Activated CD8-positive, alpha-beta memory T cell treated with anti-CD3 and anti-CD28 coated beads for 36 hours (primary cell): ENCODE measurements at regions not wholly inside any gene's neighbourhood (a gene's known extent, or its start where the extent isn't known, plus 50 kb on each side); places are given as distances from the start of the nearest gene placed in this dataset.
"Not testable (repeated sequence)": the region's sequence is repeated elsewhere in the genome, so short reads cannot be mapped to it uniquely, and the experiment has no call there.

Experiments
- CTCF ChIA-PET: fragments of 350-600 bp; sonication (Branson Sonifier 250); formaldehyde crosslinking; loops from one replicate; lab custom pipeline; 2021; ENCODE audit warnings: antibody characterized with exemption; lab: Charles Lee
- POLR2A ChIA-PET: fragments of 350-600 bp; sonication (Branson Sonifier 250); formaldehyde crosslinking; loops from one replicate; lab custom pipeline; 2021; ENCODE audit warnings: antibody characterized with exemption; lab: Charles Lee

DNA sequence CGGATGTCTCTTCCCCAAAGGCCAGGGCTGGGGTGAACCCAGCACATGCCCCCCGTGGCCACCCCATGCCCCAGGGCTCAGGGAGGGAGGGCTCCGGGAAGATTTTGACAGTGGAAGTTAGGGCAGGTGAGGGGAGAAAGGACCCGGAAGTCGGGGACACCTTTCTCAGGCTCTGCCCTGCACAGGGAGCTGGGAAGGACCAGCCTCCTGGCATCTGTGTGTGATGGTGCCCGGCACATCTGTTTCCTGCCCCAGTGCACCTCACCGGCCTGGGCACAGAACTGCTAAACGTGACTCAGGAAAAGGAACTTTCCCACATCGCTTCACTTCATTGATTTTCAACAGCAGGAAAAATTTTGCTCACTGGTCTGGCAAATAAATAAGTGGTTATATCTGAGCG, 141.1 kb upstream of the AFDN start:
- ChIA-PET POLR2A (no interaction called here), CTCF (no interaction called here)

DNA sequence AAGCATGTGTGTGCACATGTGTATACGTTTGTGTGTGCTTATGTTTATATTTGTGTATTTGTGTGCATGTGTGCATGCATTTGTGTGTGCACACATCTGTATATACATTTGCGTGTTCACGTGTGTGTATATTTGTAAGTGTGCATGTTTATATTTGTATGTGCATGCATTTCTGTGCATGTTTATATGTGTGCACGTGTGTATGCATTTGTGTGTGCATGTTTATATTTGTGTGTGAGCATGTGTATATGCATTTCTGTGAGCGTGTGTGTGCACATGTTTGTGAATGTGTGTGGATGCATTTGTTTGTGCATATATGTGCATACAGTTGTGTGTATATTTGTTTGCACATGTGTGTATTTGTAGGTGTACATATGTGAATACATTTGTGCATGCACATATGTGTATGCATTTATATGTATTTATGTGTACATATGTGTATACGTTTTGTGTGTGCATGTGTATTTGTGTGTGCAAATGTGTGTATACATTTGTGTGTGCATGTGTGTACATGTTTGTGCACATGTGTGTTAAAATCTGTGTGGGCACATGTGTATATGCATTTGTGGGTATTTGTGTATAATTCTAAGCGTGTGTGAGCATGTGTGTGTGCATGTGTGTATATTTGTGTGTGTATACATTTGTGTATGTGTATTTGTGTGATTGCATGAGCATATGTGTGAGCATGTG, 140.4 kb upstream of the AFDN start:
- ChIA-PET CTCF (no interaction called here), POLR2A (no interaction called here)

DNA sequence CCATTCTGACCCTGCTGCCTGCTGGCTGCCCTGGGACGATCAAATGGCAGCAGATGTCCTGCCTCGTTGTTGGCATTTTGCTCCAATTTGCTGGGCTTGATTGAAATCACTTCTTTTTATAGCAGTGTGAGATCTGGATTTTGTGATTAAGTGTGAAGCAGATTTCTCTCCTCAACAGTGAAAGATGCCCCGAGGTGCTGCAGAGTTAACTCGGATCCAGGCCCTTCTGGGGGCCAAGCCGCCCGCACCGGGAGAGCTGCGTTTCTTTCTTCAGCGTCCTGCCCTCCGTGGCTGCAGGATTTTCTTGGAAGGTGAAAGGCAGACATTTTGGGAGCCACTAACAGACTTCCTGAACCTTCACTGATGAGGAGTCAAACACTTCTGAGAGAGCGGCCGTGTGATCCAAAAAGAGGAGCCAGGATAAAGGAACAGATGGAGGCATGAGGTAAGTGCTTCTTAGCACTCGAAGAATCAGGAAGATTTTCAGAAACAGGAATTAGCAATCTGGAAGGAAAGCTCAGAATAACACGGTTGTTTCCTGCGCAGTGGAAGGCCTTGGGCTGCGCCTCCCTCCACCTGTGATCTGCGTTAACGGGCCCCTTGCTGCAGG, 139.5 kb upstream of the AFDN start:
- POLR2A ChIA-PET = no interaction called here
- CTCF ChIA-PET = no interaction called here

DNA sequence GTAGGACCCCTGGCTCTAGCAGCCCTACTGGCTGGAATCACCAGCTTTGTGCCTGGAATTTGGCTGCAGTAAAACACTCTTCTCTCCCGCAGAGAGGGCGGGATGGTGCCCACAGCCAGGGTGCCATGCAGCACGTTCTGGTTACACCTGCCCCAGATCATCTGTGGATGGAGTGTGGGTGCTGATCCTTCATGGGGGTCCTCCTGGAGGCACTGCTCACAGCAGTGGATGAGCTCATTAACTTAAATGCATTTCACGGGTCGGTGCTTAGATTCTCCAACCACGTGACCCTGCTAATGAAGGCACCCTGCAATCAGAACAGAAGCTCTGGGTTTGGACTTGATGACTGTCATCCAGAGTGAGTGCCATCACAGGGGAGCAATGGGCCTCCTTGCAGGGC, 138.6 kb upstream of the AFDN start:
- ChIA-PET POLR2A (no interaction called here), CTCF (no interaction called here)

DNA sequence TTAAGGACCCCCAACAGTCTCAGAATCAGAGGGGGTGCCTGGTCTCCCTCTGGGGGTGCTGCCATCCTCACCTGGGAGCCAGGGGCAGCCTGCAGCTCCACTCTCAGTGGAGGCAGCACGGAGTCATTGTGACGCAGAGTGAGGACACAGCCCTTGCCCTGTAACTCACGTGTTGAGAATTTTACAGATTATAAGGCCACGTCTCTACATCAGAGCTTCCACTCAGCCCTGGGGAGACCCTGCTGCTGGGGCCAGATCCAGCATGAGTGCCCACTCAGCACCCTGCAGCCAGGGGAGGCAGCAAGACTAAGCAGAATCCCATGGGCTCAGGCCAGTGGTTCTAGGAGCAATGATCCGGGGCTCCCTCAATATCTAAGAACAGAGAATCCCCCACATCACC, 137.4 kb upstream of the AFDN start:
- POLR2A ChIA-PET = no interaction called here
- CTCF ChIA-PET = no interaction called here

DNA sequence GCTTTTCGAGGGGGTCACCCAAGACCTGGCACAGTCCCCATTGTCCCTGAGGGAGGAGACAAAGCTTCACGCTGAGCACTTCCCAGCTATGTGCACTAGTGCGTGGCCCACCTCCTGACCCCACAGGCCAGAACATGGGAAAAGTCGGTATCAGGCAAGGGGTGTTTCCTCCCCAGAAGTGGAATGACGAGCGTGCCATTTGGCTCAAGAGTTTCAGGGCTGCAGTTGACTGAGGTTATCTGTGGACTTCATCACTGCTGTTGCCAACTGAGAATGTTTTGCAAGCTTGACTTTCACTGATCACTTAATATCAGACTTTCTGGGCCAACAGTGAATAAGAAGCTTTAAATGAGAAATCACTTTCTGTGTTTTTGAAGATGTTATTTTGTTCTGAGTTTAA, 137.0 kb upstream of the AFDN start:
- ChIA-PET POLR2A (no interaction called here), CTCF (no interaction called here)

DNA sequence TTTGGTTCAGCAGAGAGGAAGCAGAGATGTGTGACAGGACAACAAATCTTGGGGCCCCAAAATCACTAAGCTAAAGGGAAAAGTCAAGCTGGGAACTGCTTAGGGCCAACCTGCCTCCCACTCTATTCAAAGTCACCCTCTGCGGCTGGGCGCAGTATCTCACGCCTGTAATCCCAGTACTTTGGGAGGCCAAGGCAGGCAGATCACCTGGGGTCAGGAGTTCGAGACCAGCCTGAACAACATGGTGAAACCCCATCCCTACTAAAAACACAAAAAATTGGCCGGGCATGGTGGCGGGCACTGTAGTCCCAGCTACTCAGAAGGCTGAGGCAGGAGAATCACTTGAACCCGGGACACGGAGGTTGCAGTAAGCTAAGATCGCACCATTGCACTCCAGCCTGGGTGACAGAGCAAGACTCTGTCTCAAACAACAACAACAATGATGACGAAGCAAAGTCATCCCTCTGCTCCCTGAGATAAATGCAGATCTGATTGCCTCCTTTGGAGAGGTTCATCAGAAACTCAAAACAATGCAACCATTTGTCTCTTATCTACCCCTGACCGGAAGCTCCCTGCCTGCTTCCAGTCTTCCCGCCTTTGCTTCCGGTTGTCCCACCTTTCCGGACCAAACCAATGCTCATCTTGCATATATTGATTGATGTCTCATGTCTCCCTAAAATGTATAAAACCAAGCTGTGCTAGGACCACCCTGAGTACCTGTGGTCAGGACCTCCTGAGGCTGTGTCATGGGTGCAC, 136.4 kb upstream of the AFDN start:
- CTCF ChIA-PET = not testable (repeated sequence)

DNA sequence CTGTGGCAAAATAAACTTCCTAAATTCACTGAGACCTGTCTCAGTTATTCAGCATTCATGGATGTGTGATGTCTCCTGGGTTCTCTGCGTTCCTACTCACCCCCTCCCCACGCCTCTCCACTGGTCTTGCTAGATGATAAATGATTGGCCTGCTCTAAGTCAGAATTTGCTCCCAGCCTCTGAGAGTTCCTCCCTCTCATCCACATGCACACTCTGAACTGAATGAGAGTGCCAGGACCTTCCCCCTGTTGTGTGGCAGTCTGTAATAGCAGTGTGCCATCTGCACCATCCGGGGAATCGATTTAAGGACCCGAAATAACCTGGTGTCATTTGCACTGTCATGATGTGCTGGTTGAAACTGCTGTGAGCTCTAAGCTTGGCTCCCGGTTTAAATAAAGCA, 135.8 kb upstream of the AFDN start:
- ChIA-PET CTCF (no interaction called here), POLR2A (no interaction called here)

More for the DNA sequence above, 136.4 kb upstream of the AFDN start:
- POLR2A ChIA-PET = not testable (repeated sequence)

DNA sequence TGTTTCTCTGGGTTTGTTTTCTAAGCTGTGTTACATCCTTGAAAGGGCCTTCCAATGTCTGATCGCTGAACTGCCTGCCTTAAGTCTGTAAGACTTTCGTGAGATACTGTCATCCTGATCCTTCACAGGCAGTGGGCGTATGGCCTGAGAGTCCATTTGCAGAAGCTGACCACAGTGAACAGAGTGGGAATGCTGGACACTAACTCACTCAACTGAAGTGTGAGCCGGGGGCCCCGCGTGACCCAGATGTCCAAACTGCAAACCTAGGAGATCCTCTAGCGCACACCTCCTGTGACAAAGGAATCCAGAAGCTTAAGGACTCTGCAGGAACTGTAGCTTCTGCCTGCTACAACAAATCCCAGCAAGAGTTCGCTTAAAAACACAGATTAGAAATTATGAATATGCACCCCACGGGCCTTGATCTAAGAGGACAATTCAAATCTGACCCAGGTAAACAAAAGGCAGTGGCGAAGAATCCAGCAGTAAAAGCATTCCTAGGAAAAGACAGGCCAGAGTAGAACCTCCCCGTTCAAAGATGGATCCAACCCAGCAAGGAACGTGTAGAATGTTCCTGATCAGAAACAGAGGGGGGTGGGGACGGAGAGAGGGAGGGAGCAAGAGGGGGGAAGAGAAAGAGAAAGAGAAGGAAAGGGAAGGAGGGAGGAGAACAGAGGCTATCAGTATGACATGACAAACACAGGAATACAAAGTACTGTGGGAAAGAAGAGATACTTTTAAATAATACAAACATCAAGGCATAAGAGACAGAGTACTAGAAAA, 135.0 kb upstream of the AFDN start:
- ChIA-PET CTCF (no interaction called here), POLR2A (no interaction called here)

DNA sequence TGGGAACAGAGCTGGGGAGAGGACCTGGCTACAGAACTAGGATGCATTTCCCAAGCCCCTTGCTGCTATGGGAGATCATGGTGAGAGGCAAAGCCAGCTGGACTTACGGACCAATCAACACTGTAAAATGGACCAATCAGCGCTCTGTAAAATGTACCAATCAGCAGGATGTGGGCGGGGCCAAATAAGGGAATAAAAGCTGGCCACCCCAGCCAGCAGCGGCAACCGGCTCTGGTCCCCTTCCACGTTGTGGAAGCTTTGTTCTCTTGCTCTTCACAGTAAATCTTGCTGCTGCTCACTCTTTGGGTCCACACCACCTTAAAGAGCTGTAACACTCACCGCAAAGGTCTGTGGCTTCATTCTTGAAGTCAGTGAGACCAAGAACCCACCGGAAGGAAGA, 133.2 kb upstream of the AFDN start:
- CTCF ChIA-PET, POLR2A ChIA-PET: not testable (repeated sequence)

DNA sequence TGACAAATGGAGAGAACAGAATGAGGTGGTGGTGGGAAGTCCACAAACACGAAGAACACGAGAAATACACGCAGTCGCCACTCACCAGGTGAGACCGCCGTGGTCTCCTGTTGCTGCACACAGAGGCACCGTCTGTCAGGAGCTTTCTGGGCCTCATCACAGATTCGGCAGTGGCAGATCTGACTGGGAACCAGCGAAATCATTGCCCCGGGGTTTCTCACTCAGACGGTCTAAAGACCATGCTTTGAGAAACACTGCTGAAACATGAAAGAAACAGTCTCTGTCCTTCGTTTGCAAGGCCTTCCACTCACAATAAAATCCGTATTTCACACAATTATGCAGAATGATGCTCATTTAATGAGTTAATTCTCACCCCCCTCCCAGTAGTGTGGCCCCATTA, 130.9 kb upstream of the AFDN start:
- ChIA-PET POLR2A (no interaction called here), CTCF (no interaction called here)

DNA sequence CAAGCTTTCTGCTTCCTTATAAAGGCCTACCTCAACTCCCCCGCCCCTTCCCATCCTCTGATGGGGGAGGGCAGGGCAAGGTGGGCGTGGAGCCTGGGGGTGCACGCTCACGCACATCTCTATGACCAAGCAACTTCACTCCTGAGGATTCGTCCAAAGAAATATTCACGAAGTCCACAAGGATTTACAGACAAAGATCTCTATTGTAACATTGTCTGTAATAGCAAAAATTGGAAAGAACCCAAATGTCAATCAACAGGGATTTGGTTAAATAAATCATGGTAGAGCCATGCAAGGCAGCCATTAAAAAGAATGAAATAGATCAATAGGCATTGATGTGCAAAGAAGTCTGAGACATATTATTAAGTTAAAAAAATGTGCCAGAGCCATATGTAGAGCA, 130.4 kb upstream of the AFDN start:
- ChIA-PET POLR2A (no interaction called here), CTCF (no interaction called here)

DNA sequence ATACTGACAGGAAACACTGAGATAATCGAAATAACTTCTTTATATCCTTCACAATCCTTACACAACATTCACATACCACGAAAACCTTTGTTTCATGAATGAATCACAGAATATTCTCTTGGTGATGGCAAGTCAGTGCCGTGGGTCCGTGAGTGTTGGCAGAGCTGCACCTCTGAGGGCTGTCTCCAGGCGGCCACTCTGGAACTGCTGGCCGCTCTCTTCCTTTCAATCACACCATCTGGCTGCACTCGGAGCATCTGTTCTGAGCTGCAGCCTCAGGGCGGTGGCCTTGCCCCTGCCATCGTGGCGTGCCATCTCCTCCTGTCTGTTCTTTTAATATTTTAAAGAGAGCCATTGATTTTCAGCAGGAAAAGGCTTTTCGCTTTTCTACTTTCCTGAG, 129.4 kb upstream of the AFDN start:
- ChIA-PET POLR2A (no interaction called here), CTCF (no interaction called here)

DNA sequence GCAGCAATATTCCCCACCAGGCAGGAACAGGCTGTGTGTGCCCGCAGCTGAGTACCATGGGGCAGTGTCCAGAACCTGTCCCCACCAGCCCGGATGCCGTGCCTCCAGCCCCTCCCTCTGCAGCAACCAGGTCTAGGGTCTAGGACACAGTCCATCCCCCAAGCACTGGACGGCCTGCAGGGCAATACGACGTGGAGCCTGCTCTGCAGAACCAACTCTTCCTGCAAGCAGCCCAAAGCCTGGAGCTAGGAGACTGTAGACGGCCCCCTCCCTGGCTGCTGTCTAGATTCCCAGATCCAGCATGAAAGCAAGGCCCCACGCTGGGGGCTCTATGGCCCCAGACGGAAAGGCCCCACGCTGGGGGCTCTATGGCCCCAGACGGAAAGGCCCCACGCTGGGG, 128.2 kb upstream of the AFDN start:
- POLR2A ChIA-PET = interaction anchor here (0.6 kb wide), 1 partner anchor 328 kb away, joined by 10 read pairs; no protein-coding TSS in a partner anchor
- CTCF ChIA-PET = no interaction called here

DNA sequence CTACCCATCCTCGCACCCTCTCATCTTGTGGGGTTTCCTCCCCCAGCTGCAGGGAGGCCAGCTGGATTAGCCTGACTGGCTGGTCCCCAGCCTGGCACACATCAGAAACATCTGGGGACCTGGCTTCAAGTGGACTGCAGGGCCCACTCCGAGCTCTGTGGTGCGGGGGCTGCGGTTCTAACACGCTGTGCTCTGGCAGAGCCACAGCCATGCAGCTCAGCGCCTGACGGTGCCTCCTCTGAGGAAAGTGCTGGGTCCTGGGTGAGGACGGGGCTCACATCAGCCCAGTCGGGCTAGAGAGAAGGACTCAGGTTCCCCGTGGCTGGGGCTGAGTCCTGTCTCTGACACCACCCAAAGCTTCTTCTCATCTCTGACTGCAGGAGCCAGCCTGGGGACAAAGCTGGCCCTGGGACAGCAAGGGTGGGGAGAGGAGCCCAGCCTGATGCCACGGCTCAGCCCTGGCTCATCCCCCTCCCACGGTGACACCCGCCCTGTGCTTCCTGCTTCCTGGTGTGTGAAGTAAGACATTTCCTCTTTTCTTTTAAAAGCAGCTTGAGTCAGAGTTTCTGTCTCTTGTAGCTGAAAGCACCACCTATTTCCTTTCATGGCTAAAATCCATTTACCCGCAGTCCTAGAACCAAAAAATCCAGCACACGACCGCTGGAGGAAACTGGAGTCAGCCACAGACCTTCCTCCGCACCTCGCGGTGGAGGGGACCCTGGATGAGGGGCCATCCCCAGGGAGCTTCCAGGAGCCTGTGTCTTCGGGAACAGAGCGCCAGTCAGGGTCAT, 127.4 kb upstream of the AFDN start:
- ChIA-PET POLR2A (interaction anchor here (0.6 kb wide), 1 partner anchor 328 kb away, joined by 10 read pairs; no protein-coding TSS in a partner anchor), CTCF (no interaction called here)

DNA sequence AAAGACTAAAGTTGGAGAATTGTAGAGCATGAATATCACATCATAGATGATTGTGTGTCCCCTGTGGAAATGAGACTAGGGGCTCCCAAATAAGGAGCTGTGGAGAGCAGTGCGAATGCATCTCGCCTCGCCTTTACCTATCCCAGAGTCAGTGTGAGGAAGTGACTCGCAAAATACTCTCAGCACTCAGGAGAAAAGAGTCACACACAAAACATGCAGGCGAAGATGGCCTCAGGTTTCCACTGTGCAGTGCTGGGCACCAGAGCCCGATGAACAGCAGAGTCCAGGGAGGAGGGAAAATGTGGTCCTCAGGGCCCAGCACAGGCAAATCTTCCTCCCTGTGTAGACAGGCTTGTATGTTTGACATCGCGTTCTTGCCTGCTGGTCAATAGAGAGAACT, 126.5 kb upstream of the AFDN start:
- ChIA-PET POLR2A (no interaction called here), CTCF (no interaction called here)

DNA sequence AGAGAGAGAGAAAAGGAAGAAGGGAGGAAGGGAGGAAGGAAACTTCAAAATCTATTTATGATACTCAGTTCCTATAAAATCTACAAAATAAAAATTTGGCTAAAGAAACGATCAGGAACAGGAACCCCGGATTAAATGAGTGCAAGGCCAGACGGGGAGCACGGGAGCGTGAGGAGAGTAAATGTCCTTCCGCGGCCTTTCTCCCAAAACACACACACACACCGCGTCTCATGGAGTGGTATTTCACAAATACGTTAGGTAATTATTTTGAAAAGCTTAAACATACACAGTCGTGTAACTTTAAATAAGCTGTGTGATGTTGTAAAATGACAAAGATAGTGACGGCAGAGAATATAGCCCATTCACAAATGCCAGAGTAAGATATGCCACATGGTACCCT, 125.7 kb upstream of the AFDN start:
- CTCF ChIA-PET = no interaction called here
- POLR2A ChIA-PET = no interaction called here

DNA sequence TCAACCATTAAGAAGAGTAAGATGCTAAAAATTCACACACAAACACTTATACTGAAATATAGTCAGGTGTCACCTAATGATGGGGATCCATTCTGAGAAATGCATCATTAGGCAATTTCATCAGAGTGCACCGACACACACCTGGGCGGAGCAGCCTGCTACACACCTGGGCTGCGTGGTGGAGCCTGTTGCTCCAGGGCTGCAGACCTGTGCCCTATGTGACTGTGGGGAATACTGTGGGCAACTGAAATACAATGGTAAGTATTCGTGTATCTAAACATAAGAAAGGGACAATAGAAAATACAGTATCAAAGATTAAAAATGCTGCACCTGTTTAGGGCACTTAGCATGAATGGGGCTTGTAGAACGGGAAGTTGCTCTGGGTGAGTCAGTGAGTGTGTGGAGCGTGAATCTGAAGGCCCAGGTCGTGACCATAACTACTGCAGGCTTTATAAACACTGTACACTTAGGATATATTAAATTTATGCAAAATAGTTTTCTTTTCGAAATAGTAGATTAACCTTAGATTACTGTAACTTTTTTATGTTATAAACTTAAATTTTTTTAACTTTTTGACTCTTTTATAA, 124.4 kb upstream of the AFDN start:
- ChIA-PET CTCF (no interaction called here), POLR2A (no interaction called here)

DNA sequence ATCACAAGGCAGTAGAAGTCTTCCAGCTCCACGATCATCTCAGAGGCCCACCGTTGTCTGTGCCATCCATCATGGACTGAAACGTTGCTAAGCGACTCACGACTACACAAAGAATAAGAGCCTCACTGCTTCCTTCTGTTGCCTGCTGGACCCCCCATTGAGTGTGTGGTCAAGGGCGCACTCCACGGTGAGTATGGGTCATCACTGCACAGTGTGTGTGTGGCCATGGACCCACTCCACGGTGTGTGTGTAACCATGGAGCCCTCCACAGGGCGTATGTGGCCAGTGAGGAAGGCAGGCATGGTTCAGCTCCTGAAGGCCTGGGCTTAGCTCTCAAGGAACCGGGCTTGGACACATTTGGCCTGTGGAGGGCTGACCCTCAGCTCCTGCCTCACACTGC, 123.4 kb upstream of the AFDN start:
- CTCF ChIA-PET = no interaction called here
- POLR2A ChIA-PET = no interaction called here
